ENCODE measurements at regions not wholly inside any gene's neighbourhood (a gene's known extent, or its start where the extent isn't known, plus 50 kb on each side); places are given as distances from the start of the nearest gene placed in this dataset.

- Histone ChIP-seq H3K9me3 (ENCODE audit: low read depth) (peaks cover 13% of the 10 kb centered on the region), H3K4me1 (peaks cover 18% of the 10 kb centered on the region), H3K4me3 (no peak overlapping the region), H4K20me1 (ENCODE audit: low read depth) (no peaks in the 10 kb centered on the region), H3K27ac (no peak overlapping the region), H3K4me2 (no peak overlapping the region), H3K9ac (no peak overlapping the region), H3K27me3 (no peaks in the 10 kb centered on the region), H3K36me3 (peaks cover 4% of the 10 kb centered on the region), H3F3A (ENCODE audit: low read depth) (no peaks in the 10 kb centered on the region), H3K79me2 (ENCODE audit: low read depth) (no peaks in the 10 kb centered on the region), H2AFZ (replicated peaks) (no peak overlapping the region)
- H3K9me3 Mint-ChIP-seq: peaks cover 19% of the 10 kb centered on the region
- H3K4me1 Mint-ChIP-seq: peaks cover 32% of the 10 kb centered on the region
- H3K4me3 Mint-ChIP-seq: no peak overlapping the region
- DNase-seq (ENCODE audit: low spot score): no peak
- peak overlapping the region; percentile 18 for H3K27ac Mint-ChIP-seq
- TF ChIP-seq CTCF (IDR thresholded peaks at IDR 0.05) (no peak), EZH2phosphoT487 (IDR thresholded peaks at IDR 0.05) (no peak), EZH2 (IDR thresholded peaks at IDR 0.05) (no peak)
- H3K36me3 Mint-ChIP-seq: no peaks in the 10 kb centered on the region
- no peaks in the 10 kb centered on the region for H3K27me3 Mint-ChIP-seq (ENCODE audit: insufficient read depth, low read depth)
These were observed 252.1 kb downstream of the BCAT1 start for GRCh38 chr12:24696800-24697199.

- TF ChIP-seq CTCF (IDR thresholded peaks at IDR 0.05): no peak
- TF ChIP-seq EZH2phosphoT487 (IDR thresholded peaks at IDR 0.05): no peak
- TF ChIP-seq EZH2 (IDR thresholded peaks at IDR 0.05): no peak
- Histone ChIP-seq H3K4me1 (peaks cover 18% of the 10 kb centered on the region), H3K27ac (no peak overlapping the region), H2AFZ (replicated peaks) (no peak overlapping the region), H4K20me1 (ENCODE audit: low read depth) (no peaks in the 10 kb centered on the region), H3F3A (ENCODE audit: low read depth) (no peaks in the 10 kb centered on the region), H3K36me3 (peaks cover 2% of the 10 kb centered on the region), H3K4me2 (no peak overlapping the region), H3K9me3 (ENCODE audit: low read depth) (peaks cover 7% of the 10 kb centered on the region), H3K4me3 (no peak overlapping the region), H3K79me2 (ENCODE audit: low read depth) (no peaks in the 10 kb centered on the region), H3K9ac (no peak overlapping the region), H3K27me3 (no peaks in the 10 kb centered on the region)
- Mint-ChIP-seq H3K9me3 (peaks cover 11% of the 10 kb centered on the region), H3K27ac (no peak overlapping the region), H3K36me3 (no peaks in the 10 kb centered on the region), H3K4me1 (peaks cover 32% of the 10 kb centered on the region), H3K27me3 (ENCODE audit: insufficient read depth, low read depth) (no peaks in the 10 kb centered on the region), H3K4me3 (no peak overlapping the region)
- no peak for DNase-seq (ENCODE audit: low spot score)
These were observed 253.1 kb downstream of the BCAT1 start for GRCh38 chr12:24695657-24696329.

- Mint-ChIP-seq H3K4me3 (no peak overlapping the region), H3K9me3 (peaks cover 5% of the 10 kb centered on the region), H3K27ac (no peak overlapping the region), H3K27me3 (ENCODE audit: insufficient read depth, low read depth) (no peaks in the 10 kb centered on the region), H3K4me1 (peaks cover 32% of the 10 kb centered on the region), H3K36me3 (no peaks in the 10 kb centered on the region)
- H3K4me3 ChIP-seq: no peak overlapping the region
- no peak overlapping the region for H3K9ac ChIP-seq
- no peaks in the 10 kb centered on the region for H3K27me3 ChIP-seq
- H3K4me1 ChIP-seq: peaks cover 18% of the 10 kb centered on the region
- no peak overlapping the region for H3K4me2 ChIP-seq
- H3K79me2 ChIP-seq (ENCODE audit: low read depth): no peaks in the 10 kb centered on the region
- H3K27ac ChIP-seq: no peak overlapping the region
- no peaks in the 10 kb centered on the region for H3K36me3 ChIP-seq
- no peaks in the 10 kb centered on the region for H4K20me1 ChIP-seq (ENCODE audit: low read depth)
- no peak for DNase-seq (ENCODE audit: low spot score)
- no peaks in the 10 kb centered on the region for H3F3A ChIP-seq (ENCODE audit: low read depth)
- H3K9me3 ChIP-seq (ENCODE audit: low read depth): no peaks in the 10 kb centered on the region
- H2AFZ ChIP-seq (replicated peaks): no peak overlapping the region
- no peak for TF ChIP-seq EZH2 (IDR thresholded peaks at IDR 0.05)
- TF ChIP-seq EZH2phosphoT487 (IDR thresholded peaks at IDR 0.05): no peak
- no peak for TF ChIP-seq CTCF (IDR thresholded peaks at IDR 0.05)
These were observed 253.8 kb downstream of the BCAT1 start for GRCh38 chr12:24695103-24695502.

Measured in neural progenitor cell (in vitro differentiated cells).